ENCODE measurements at regions not wholly inside any gene's neighbourhood (a gene's known extent, or its start where the extent isn't known, plus 50 kb on each side); places are given as distances from the start of the nearest gene placed in this dataset.

DNA sequence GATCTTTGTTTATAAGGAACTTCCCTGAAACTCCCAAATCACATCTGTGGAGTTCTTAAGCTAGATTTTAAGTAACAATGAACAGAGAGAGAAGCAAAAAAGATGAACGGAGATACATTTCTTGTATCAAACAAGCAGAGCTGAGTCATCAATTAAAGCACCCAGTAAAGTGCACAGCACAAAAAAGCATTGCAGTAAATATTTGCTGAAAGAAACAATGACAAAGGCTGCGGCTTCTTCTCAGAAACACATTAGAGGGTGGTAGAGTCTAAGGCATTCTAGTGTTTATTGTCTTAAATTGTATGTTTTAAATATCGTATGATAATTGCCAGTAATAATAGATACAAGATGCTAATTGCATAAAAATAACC, 941.6 kb upstream of the CHORDC1 start:
- TF ChIP-seq, protein P1, sequence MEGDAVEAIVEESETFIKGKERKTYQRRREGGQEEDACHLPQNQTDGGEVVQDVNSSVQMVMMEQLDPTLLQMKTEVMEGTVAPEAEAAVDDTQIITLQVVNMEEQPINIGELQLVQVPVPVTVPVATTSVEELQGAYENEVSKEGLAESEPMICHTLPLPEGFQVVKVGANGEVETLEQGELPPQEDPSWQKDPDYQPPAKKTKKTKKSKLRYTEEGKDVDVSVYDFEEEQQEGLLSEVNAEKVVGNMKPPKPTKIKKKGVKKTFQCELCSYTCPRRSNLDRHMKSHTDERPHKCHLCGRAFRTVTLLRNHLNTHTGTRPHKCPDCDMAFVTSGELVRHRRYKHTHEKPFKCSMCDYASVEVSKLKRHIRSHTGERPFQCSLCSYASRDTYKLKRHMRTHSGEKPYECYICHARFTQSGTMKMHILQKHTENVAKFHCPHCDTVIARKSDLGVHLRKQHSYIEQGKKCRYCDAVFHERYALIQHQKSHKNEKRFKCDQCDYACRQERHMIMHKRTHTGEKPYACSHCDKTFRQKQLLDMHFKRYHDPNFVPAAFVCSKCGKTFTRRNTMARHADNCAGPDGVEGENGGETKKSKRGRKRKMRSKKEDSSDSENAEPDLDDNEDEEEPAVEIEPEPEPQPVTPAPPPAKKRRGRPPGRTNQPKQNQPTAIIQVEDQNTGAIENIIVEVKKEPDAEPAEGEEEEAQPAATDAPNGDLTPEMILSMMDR (IDR thresholded peaks at IDR 0.05) = no peak
- TF ChIP-seq, protein P2, sequence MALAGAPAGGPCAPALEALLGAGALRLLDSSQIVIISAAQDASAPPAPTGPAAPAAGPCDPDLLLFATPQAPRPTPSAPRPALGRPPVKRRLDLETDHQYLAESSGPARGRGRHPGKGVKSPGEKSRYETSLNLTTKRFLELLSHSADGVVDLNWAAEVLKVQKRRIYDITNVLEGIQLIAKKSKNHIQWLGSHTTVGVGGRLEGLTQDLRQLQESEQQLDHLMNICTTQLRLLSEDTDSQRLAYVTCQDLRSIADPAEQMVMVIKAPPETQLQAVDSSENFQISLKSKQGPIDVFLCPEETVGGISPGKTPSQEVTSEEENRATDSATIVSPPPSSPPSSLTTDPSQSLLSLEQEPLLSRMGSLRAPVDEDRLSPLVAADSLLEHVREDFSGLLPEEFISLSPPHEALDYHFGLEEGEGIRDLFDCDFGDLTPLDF (CRISPR knock-in tag; IDR thresholded peaks at IDR 0.05) = no peak
- TF ChIP-seq, protein P3, sequence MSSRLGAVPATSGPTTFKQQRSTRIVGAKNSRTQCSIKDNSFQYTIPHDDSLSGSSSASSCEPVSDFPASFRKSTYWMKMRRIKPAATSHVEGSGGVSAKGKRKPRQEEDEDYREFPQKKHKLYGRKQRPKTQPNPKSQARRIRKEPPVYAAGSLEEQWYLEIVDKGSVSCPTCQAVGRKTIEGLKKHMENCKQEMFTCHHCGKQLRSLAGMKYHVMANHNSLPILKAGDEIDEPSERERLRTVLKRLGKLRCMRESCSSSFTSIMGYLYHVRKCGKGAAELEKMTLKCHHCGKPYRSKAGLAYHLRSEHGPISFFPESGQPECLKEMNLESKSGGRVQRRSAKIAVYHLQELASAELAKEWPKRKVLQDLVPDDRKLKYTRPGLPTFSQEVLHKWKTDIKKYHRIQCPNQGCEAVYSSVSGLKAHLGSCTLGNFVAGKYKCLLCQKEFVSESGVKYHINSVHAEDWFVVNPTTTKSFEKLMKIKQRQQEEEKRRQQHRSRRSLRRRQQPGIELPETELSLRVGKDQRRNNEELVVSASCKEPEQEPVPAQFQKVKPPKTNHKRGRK (CRISPR knock-in tag; IDR thresholded peaks at IDR 0.05; ENCODE audit: borderline replicate concordance) = no peak
- TF ChIP-seq ZNF416 (CRISPR knock-in tag; IDR thresholded peaks at IDR 0.05) (no peak), NFE2L1 (CRISPR knock-in tag; IDR thresholded peaks at IDR 0.05) (no peak), ZBTB21 (CRISPR knock-in tag; IDR thresholded peaks at IDR 0.05; ENCODE audit: borderline replicate concordance) (no peak), TCF7 (CRISPR knock-in tag; IDR thresholded peaks at IDR 0.05; ENCODE audit: low read depth) (no peak), GTF2I (CRISPR knock-in tag; conservative IDR thresholded peaks at IDR 0.05) (no peak)
- TF ChIP-seq, protein P4, sequence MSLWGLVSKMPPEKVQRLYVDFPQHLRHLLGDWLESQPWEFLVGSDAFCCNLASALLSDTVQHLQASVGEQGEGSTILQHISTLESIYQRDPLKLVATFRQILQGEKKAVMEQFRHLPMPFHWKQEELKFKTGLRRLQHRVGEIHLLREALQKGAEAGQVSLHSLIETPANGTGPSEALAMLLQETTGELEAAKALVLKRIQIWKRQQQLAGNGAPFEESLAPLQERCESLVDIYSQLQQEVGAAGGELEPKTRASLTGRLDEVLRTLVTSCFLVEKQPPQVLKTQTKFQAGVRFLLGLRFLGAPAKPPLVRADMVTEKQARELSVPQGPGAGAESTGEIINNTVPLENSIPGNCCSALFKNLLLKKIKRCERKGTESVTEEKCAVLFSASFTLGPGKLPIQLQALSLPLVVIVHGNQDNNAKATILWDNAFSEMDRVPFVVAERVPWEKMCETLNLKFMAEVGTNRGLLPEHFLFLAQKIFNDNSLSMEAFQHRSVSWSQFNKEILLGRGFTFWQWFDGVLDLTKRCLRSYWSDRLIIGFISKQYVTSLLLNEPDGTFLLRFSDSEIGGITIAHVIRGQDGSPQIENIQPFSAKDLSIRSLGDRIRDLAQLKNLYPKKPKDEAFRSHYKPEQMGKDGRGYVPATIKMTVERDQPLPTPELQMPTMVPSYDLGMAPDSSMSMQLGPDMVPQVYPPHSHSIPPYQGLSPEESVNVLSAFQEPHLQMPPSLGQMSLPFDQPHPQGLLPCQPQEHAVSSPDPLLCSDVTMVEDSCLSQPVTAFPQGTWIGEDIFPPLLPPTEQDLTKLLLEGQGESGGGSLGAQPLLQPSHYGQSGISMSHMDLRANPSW (CRISPR knock-in tag; conservative IDR thresholded peaks at IDR 0.05; ENCODE audit: low read depth) = no peak
- TF ChIP-seq, protein P5, sequence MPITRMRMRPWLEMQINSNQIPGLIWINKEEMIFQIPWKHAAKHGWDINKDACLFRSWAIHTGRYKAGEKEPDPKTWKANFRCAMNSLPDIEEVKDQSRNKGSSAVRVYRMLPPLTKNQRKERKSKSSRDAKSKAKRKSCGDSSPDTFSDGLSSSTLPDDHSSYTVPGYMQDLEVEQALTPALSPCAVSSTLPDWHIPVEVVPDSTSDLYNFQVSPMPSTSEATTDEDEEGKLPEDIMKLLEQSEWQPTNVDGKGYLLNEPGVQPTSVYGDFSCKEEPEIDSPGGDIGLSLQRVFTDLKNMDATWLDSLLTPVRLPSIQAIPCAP (CRISPR knock-in tag; IDR thresholded peaks at IDR 0.05) = no peak
- TF ChIP-seq, protein P6, sequence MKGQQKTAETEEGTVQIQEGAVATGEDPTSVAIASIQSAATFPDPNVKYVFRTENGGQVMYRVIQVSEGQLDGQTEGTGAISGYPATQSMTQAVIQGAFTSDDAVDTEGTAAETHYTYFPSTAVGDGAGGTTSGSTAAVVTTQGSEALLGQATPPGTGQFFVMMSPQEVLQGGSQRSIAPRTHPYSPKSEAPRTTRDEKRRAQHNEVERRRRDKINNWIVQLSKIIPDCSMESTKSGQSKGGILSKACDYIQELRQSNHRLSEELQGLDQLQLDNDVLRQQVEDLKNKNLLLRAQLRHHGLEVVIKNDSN (CRISPR knock-in tag; IDR thresholded peaks at IDR 0.05) = no peak
- TF ChIP-seq, protein P7, sequence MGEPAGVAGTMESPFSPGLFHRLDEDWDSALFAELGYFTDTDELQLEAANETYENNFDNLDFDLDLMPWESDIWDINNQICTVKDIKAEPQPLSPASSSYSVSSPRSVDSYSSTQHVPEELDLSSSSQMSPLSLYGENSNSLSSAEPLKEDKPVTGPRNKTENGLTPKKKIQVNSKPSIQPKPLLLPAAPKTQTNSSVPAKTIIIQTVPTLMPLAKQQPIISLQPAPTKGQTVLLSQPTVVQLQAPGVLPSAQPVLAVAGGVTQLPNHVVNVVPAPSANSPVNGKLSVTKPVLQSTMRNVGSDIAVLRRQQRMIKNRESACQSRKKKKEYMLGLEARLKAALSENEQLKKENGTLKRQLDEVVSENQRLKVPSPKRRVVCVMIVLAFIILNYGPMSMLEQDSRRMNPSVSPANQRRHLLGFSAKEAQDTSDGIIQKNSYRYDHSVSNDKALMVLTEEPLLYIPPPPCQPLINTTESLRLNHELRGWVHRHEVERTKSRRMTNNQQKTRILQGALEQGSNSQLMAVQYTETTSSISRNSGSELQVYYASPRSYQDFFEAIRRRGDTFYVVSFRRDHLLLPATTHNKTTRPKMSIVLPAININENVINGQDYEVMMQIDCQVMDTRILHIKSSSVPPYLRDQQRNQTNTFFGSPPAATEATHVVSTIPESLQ (CRISPR knock-in tag; IDR thresholded peaks at IDR 0.05) = no peak
